ENCODE measurements at regions not wholly inside any gene's neighbourhood (a gene's known extent, or its start where the extent isn't known, plus 50 kb on each side); places are given as distances from the start of the nearest gene placed in this dataset.

- no peak overlapping the region for H3K9ac ChIP-seq (ENCODE audit: low read length in 3 of 3)
- no peak overlapping the region for H3K4me3 ChIP-seq (ENCODE audit: low read length in 3 of 3)
- no peak overlapping the region for H3K27ac ChIP-seq (ENCODE audit: low read depth in 2 of 2, low read length in 2 of 2)
- H3K4me1 ChIP-seq (ENCODE audit: control insufficient read depth in 2 of 3, insufficient read depth in 2 of 3, low read depth in 1 of 3, low read length in 3 of 3), result no peaks in the 10 kb centered on the region
- DNase-seq (no peak), FAIRE-seq (no peak)
- no peaks in the 10 kb centered on the region for H3K36me3 ChIP-seq (ENCODE audit: control insufficient read depth in 2 of 3, insufficient read depth in 3 of 3, low read length in 3 of 3)
- H3K9me3 ChIP-seq (ENCODE audit: control insufficient read depth in 2 of 3, insufficient read depth in 1 of 3, low read length in 3 of 3), result no peaks in the 10 kb centered on the region
- intact Hi-C loops (cut with DNase I), result no loop called here
- TF ChIP-seq CTCF (IDR thresholded peaks at IDR 0.05; ENCODE audit: borderline replicate concordance, extremely low read depth, insufficient read depth), result no peak
- no peaks in the 10 kb centered on the region for H3K27me3 ChIP-seq (ENCODE audit: control insufficient read depth, insufficient read depth, low read length)
These were observed 233.5 kb downstream of the XPNPEP1 start for GRCh38 chr10:109689785-109690184.

- intact Hi-C loops (cut with DNase I), result no loop called here
- TF ChIP-seq CTCF (IDR thresholded peaks at IDR 0.05; ENCODE audit: borderline replicate concordance, extremely low read depth, insufficient read depth), result no peak
- FAIRE-seq (no peak), DNase-seq (no peak)
- no peaks in the 10 kb centered on the region for H3K4me1 ChIP-seq (ENCODE audit: control insufficient read depth in 2 of 3, insufficient read depth in 2 of 3, low read depth in 1 of 3, low read length in 3 of 3)
- H3K9me3 ChIP-seq (ENCODE audit: control insufficient read depth in 2 of 3, insufficient read depth in 1 of 3, low read length in 3 of 3), result no peaks in the 10 kb centered on the region
- H3K27ac ChIP-seq (ENCODE audit: low read depth in 2 of 2, low read length in 2 of 2), result no peak overlapping the region
- no peaks in the 10 kb centered on the region for H3K27me3 ChIP-seq (ENCODE audit: control insufficient read depth, insufficient read depth, low read length)
- H3K9ac ChIP-seq (ENCODE audit: low read length in 3 of 3), result no peak overlapping the region
- no peak overlapping the region for H3K4me3 ChIP-seq (ENCODE audit: low read length in 3 of 3)
- no peaks in the 10 kb centered on the region for H3K36me3 ChIP-seq (ENCODE audit: control insufficient read depth in 2 of 3, insufficient read depth in 3 of 3, low read length in 3 of 3)
These were observed 243.8 kb downstream of the XPNPEP1 start for GRCh38 chr10:109679478-109679877.

- H3K9ac ChIP-seq (ENCODE audit: low read length in 3 of 3), result no peak overlapping the region
- H3K4me3 ChIP-seq (ENCODE audit: low read length in 3 of 3), result no peak overlapping the region
- H3K9me3 ChIP-seq (ENCODE audit: control insufficient read depth in 2 of 3, insufficient read depth in 1 of 3, low read length in 3 of 3), result no peaks in the 10 kb centered on the region
- intact Hi-C loops (cut with DNase I), result no loop called here
- no peak overlapping the region for H3K27ac ChIP-seq (ENCODE audit: low read depth in 2 of 2, low read length in 2 of 2)
- DNase-seq, result no peak
- no peak for FAIRE-seq
- TF ChIP-seq CTCF (IDR thresholded peaks at IDR 0.05; ENCODE audit: borderline replicate concordance, extremely low read depth, insufficient read depth), result no peak
- H3K4me1 ChIP-seq (ENCODE audit: control insufficient read depth in 2 of 3, insufficient read depth in 2 of 3, low read depth in 1 of 3, low read length in 3 of 3), result no peaks in the 10 kb centered on the region
- H3K36me3 ChIP-seq (ENCODE audit: control insufficient read depth in 2 of 3, insufficient read depth in 3 of 3, low read length in 3 of 3), result no peaks in the 10 kb centered on the region
- no peaks in the 10 kb centered on the region for H3K27me3 ChIP-seq (ENCODE audit: control insufficient read depth, insufficient read depth, low read length)
These were observed 244.5 kb downstream of the XPNPEP1 start for GRCh38 chr10:109678857-109679256.

GRCh38 chr10:109676703-109677102 lies 246.6 kb downstream of the XPNPEP1 start:
- no peaks in the 10 kb centered on the region for H3K36me3 ChIP-seq (ENCODE audit: control insufficient read depth in 2 of 3, insufficient read depth in 3 of 3, low read length in 3 of 3)
- H3K4me3 ChIP-seq (ENCODE audit: low read length in 3 of 3), result no peak overlapping the region
- no peaks in the 10 kb centered on the region for H3K4me1 ChIP-seq (ENCODE audit: control insufficient read depth in 2 of 3, insufficient read depth in 2 of 3, low read depth in 1 of 3, low read length in 3 of 3)
- H3K9me3 ChIP-seq (ENCODE audit: control insufficient read depth in 2 of 3, insufficient read depth in 1 of 3, low read length in 3 of 3), result no peaks in the 10 kb centered on the region
- no peak overlapping the region for H3K27ac ChIP-seq (ENCODE audit: low read depth in 2 of 2, low read length in 2 of 2)
- intact Hi-C loops (cut with DNase I), result no loop called here
- DNase-seq (no peak), FAIRE-seq (no peak)
- no peak for TF ChIP-seq CTCF (IDR thresholded peaks at IDR 0.05; ENCODE audit: borderline replicate concordance, extremely low read depth, insufficient read depth)
- H3K27me3 ChIP-seq (ENCODE audit: control insufficient read depth, insufficient read depth, low read length), result no peaks in the 10 kb centered on the region
- no peak overlapping the region for H3K9ac ChIP-seq (ENCODE audit: low read length in 3 of 3)

Measured in kidney (tissue), 13 donors.